ENCODE measurements at regions not wholly inside any gene's neighbourhood (a gene's known extent, or its start where the extent isn't known, plus 50 kb on each side); places are given as distances from the start of the nearest gene placed in this dataset.

- no peak overlapping the region for H2AFZ ChIP-seq (ENCODE audit: low read length)
- H3K9ac ChIP-seq (replicated peaks in 1 of 4; ENCODE audit: extremely low read depth in 1 of 4, low read depth in 3 of 4, low read length in 3 of 4) = no peak overlapping the region
- H3K23ac ChIP-seq (ENCODE audit: insufficient read length) = no peak overlapping the region
- H3K4me2 ChIP-seq (ENCODE audit: insufficient read depth in 1 of 2, low read depth in 2 of 2, low read length in 2 of 2) = no peak overlapping the region
- H2BK15ac ChIP-seq (ENCODE audit: low read length) = no peak overlapping the region
- H4K5ac ChIP-seq (ENCODE audit: insufficient read length, low read depth, low read length) = no peak overlapping the region
- DNase-seq (ENCODE audit: low read depth in 1 of 2, low spot score in 2 of 2) (no peak), FAIRE-seq (no peak)
- POLR2A ChIA-PET (ENCODE audit: partially characterized antibody) = no interaction called here
- H2BK5ac ChIP-seq (ENCODE audit: low read depth, low read length) = no peak overlapping the region
- H2BK20ac ChIP-seq (ENCODE audit: low read length) = no peak overlapping the region
- H4K91ac ChIP-seq (replicated peaks; ENCODE audit: insufficient read length, low read length) = no peak overlapping the region
- H3K4ac ChIP-seq (replicated peaks; ENCODE audit: insufficient read length, low read depth, low read length) = no peak overlapping the region
- CTCF ChIA-PET (ENCODE audit: partially characterized antibody) = no interaction called here
- no peak overlapping the region for H2BK12ac ChIP-seq (ENCODE audit: low read depth, low read length)
- H4K20me1 ChIP-seq (replicated peaks in 1 of 2; ENCODE audit: control insufficient read depth in 1 of 2, insufficient read depth in 2 of 2, low read length in 2 of 2) = no peaks in the 10 kb centered on the region
- H3K27me3 ChIP-seq (replicated peaks in 1 of 4; ENCODE audit: control insufficient read depth in 3 of 4, extremely low read depth in 1 of 4, insufficient read depth in 3 of 4, low read length in 3 of 4) = no peaks in the 10 kb centered on the region
- H2BK120ac ChIP-seq (replicated peaks; ENCODE audit: low read depth, low read length) = no peak overlapping the region
- no peaks in the 10 kb centered on the region for H3K23me2 ChIP-seq (ENCODE audit: low read depth, low read length)
- no peak overlapping the region for H3K14ac ChIP-seq (ENCODE audit: insufficient read length)
- no peak overlapping the region for H3K27ac ChIP-seq (ENCODE audit: low read depth, low read length)
- H3K9me3 ChIP-seq (ENCODE audit: insufficient read depth in 2 of 2, low read depth in 1 of 2, low read length in 1 of 2) = no peaks in the 10 kb centered on the region
- no peak overlapping the region for H4K8ac ChIP-seq (ENCODE audit: extremely low read depth, insufficient read depth, low read length)
- no peaks in the 10 kb centered on the region for H3K79me2 ChIP-seq (ENCODE audit: control insufficient read depth in 1 of 2, insufficient read depth in 2 of 2, low read length in 2 of 2)
- H2AK5ac ChIP-seq (ENCODE audit: low read depth, low read length) = no peak overlapping the region
- H3K18ac ChIP-seq (ENCODE audit: extremely low read depth, low read length) = no peak overlapping the region
- no peak overlapping the region for H3K56ac ChIP-seq (replicated peaks; ENCODE audit: insufficient read length, low read depth, low read length)
- TF ChIP-seq YY1 (IDR thresholded peaks at IDR 0.05; ENCODE audit: low read depth, low read length) (no peak), MAFK (IDR thresholded peaks at IDR 0.05; ENCODE audit: low read depth, low read length) (no peak), EZH2 (IDR thresholded peaks at IDR 0.05; ENCODE audit: low read depth, low read length, severe bottlenecking) (no peak), JUND (IDR thresholded peaks at IDR 0.05; ENCODE audit: low read length) (no peak), ATF3 (IDR thresholded peaks at IDR 0.05; ENCODE audit: insufficient read depth, low read depth, low read length) (no peak), POLR2A (IDR thresholded peaks at IDR 0.05; ENCODE audit: control extremely low read depth in 1 of 2, low read depth in 2 of 2, low read length in 2 of 2) (no peak), FOSL1 (IDR thresholded peaks at IDR 0.05; ENCODE audit: insufficient read depth, low read depth, low read length) (no peak), TCF12 (IDR thresholded peaks at IDR 0.05; ENCODE audit: low read depth, low read length) (no peak), KDM1A (IDR thresholded peaks at IDR 0.05; ENCODE audit: borderline replicate concordance, low read length) (no peak), CTCF (IDR thresholded peaks at IDR 0.05; ENCODE audit: control extremely low read depth in 1 of 3, insufficient read depth in 1 of 3, low read depth in 1 of 3, low read length in 3 of 3) (no peak), SIX5 (IDR thresholded peaks at IDR 0.05; ENCODE audit: low read depth, low read length) (no peak)
- H3K36me3 ChIP-seq (ENCODE audit: control insufficient read depth in 2 of 4, insufficient read depth in 4 of 4, low read length in 3 of 4) = no peaks in the 10 kb centered on the region
- H3K4me3 ChIP-seq (ENCODE audit: extremely low read depth in 1 of 4, insufficient read depth in 2 of 4, low read depth in 3 of 4, low read length in 4 of 4) = no peak overlapping the region
- H3K4me1 ChIP-seq (replicated peaks in 1 of 4; ENCODE audit: control insufficient read depth in 3 of 4, insufficient read depth in 4 of 4, low read length in 3 of 4) = no peaks in the 10 kb centered on the region
- H3K79me1 ChIP-seq (ENCODE audit: low read depth, low read length) = no peaks in the 10 kb centered on the region
Measured at GRCh38 chr9:30243467-30243866, 2141.0 kb upstream of the ACO1 start.
